Activated CD4-positive, CD25-positive, alpha-beta regulatory T cell treated with anti-CD3 and anti-CD28 coated beads, Interleukin-2, amount 50 U/mL, for 16 hours (primary cell): ENCODE measurements at regions not wholly inside any gene's neighbourhood (a gene's known extent, or its start where the extent isn't known, plus 50 kb on each side); places are given as distances from the start of the nearest gene placed in this dataset.

Experiments used
- DNase-seq: peaks from one replicate; pipeline ENCODE4 v3.0.0-alpha.2; 2020; ENCODE audit warnings: low read depth, low spot score

DNA sequence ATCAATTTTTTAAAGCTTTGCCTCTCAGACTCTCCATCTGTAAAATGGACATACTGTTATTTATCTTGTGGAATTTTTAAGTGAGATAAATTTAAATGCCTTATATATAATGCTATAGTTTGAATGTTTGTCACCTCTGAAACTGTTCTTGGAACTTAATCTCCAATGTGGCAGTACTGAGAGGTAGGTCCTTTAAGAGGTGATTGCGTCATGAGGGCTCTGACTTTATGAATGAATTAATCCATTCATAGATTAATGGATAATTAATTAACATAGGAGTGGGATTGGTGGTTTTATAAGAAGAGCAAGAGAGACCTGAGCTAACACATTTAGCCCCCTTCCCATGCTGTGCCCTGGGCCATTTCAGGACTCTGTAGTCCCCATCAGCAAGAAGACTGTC, 326.3 kb upstream of the TSHZ2 start:
- no peak for DNase-seq

DNA sequence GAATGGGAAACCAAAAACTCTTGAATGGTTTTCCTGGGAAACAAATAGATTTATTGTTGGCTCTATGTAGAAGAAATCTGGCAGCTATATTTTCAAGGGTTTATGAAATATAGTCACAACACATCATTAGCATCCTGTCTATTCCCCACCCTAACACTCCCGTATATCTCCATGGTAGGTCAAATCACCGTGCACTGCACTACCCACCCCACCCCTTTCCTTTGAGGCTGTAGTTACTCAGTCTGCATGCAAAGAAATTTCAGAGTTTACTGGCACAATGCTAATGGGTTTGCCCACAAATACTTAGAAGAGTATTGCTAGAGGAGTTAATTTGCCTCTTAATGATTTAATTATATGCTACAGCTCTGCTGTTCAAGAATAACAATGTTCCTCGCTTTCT, 329.1 kb upstream of the TSHZ2 start:
- DNase-seq: no peak

DNA sequence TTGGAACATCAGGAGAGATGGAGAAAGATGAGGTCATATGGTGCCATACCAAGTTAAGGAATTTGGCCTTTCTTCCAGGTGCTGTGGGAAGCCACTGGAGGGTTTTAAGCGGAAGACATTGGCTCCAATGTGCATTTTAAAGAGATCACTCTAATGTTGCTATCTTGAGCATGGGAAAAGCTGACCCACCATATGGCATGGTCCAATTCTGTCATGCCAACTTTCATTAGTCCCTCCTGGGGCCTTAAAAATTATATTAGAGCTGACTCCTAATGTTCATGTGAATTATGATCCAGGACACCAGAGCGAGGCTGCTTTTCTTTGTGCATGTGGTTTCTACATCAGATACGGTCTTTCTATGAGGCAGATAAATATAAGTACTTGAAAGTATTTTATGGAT, 335.0 kb upstream of the TSHZ2 start:
- DNase-seq: no peak

DNA sequence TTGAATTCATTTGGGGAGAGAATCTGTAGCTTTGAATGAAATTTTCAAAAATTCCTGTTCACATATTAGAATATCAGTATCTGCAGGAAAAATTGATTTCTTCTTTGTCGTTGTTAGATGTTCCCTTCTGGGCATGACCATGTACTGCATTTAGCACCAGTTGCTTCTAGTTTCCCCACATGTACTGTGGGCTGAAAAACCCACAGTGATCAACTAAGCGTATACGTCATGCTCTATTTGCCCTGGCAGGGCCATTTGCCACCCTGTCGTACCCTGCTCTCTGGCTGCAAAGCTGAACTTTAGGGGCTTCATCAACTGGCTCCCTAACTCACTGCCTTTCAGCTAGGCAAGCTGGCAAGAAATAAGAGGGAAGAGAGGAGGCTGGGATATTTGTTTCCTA, 340.7 kb upstream of the TSHZ2 start:
- DNase-seq: no peak

DNA sequence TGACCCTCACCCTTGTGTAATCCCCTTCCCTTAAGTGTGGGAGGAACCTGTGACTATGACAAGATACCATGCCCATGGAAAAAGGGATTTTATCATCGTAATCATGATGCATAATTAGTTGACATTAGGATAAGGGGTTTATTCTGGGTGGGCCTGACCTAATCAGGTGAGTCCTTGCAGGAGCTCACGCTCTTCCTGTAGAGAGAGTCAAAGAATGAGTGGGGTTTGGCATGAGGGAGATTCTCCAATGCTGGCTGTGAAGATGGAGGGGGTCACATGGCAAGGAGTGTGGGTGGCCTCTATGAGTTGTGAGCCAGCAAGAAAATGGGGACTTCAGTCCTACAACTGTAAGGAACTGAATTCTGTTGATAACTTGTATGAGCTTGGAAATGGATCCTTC, 342.0 kb upstream of the TSHZ2 start:
- DNase-seq: no peak

DNA sequence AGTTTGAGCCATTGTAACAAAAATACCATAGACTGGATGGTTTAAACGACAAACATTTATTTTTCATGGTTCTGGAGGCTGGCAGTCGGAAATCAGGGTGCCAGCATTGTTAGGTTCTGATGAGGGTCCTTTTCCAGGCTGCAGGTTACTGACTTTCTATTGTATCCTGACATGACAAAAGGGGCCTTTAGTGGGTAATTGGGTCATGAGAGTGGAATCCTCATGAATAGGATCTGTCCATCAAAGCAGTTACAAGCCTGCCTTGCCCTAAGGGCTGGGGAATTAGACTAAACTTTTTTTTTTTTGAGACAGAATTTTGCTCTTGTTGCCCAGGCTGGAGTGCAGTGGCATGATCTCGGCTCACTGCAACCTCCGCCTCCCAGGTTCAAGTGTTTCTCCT, 347.9 kb upstream of the TSHZ2 start:
- DNase-seq: no peak

DNA sequence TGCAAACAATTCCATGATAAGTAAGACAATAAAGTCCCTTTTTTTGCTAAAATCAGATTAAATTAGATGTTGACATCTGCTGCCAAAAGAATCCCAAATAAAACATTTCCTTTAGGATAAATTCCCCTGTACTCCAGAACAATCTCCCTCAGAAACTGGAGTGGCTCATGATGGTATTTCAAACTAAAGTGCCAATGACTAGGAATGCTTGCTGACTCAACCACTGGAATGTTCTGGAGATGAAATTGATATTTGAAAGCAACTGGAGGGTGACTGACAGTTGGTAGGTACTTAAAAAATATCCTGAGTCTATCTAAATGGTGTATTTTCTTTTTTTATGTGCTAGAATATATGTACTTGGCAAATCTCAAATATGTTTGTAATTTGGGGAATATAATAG, 350.1 kb upstream of the TSHZ2 start:
- DNase-seq: no peak

DNA sequence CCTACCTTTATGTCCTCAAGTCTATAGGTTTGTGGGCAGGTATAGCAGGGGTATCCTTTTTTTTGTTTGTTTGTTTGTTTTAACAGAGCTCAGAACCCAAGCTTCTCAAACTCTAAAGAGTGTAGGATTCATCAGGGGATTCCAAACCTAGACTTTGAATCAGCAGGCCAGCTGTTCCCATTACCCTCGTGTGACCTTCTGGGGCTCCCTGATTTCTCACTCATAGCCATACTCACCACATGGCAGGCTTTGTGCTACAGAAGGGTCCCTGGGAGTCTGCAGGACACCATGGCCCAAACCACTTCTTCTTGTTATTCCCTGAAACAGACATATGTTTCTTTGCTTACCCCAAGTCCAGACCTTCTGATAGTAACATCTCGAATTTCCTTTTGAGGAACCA, 350.8 kb upstream of the TSHZ2 start:
- DNase-seq: no peak

DNA sequence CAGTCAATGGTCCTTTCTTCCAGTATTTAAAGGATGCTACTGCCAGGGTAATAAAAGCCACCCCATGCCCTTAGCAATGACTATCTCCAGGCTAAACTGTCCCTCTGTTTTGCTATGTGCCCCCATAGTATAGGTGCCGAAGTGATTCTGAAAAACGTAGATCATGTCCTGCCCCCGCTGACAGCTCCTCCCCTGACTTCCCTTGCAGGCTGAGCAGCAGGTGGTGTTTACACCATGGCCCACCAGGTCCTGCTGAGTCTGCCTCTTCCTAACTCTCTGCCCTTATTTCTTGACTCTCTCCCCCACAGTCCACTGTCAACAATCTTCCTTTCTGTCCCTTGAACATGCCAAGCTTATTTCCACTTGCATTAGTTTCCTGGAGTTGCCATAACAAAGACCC, 352.5 kb upstream of the TSHZ2 start:
- no peak for DNase-seq

DNA sequence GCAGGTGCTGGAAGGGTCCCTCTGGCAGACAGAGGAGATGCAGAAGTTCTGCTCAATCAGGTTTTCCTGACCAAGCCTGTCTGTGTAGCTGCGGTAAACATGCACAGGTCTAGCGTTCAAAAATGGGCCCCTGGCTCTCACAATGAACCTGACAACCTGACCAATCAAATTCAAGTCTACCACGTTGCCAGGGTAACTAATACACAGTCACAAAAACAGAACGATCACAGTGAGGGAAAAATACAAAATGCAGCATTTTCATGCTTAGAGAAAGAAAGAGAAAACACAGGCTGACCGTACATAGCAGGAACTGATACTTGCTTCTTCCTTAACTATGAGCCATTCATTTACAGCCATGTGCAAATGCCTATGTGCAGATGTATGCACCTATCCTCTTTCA, 353.1 kb upstream of the TSHZ2 start:
- DNase-seq: no peak

DNA sequence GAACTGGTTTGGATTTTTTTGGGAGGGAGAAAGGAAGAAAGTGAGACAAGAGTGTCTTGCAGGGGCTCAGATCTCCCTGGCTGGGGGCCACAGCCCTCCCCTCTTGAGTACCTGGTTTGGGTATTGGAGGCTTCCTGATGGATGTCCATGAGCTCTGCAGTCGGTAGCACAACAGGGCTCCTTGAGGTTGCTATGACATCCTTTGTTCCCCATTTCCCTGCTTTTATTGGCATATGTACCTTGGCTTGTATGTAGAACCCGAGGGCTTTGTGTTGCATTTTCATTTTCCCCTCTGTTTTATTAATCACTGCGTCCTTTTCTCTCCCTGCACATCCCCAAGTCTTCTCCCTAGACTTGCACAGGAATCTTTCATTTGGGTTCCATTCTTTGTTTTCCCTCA, 355.5 kb upstream of the TSHZ2 start:
- no peak for DNase-seq

DNA sequence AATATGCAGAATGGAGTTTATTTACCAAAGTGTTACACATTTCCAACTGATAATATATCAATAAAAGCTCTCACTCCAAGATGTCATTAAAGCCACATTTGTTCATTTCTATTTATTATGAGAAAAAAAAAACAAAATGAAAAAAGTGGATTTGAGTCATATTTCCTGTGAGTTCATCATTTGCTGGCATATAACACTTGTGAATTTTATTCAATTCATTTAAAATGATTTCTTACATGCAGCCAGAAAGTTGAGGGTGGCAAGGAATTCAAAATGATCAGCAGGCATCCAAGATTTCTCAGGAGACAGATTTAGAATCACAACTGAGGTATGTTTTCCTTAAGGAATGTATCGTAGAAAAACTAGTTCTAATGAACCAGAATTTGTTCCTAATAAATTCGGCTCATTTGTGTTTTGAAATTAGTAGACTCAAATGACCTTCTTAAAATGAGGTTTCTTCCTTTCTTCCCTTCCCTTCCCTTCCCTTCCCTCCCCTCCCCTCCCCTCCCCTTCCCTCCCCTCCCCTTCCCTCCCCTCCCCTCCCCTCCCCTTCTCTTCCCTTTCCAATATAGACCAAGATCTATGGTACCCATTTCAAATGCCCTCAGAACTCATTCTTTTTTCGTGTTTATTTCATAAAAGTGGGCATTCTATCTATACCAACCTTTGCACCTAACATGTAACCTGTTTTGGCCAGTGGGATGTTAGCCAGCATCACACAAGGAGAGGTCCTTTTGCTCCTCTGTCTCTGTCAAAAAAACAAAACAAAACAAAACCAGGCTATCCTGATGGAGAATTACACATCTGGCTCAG, 357.9 kb upstream of the TSHZ2 start:
- DNase-seq: no peak

DNA sequence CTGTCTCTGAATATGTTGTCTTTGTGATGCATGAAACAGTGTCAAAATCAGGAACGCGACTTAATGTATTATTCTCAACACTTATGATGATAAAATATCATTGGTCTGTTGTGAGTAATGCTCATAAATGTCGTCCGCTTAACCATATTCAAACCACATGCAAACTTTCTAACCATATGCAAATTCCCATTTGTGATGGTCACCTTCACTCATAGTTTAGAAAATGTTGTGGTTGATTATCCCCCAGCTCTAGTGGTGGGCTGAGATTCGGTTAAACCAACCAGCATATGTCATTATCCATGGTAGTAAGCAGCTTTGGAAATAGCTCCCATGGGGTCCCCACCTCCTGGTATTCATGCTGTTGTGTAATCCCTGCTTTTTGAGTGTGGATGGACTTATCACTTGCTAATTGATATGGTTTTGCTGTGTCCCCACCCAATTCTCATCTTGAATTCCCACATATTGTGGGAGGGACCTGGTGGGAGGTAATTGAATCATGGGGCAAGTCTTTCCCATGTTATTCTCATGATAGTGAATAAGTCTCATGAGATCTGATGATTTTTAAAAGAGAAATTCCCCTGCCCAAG, 360.0 kb upstream of the TSHZ2 start:
- DNase-seq: no peak

DNA sequence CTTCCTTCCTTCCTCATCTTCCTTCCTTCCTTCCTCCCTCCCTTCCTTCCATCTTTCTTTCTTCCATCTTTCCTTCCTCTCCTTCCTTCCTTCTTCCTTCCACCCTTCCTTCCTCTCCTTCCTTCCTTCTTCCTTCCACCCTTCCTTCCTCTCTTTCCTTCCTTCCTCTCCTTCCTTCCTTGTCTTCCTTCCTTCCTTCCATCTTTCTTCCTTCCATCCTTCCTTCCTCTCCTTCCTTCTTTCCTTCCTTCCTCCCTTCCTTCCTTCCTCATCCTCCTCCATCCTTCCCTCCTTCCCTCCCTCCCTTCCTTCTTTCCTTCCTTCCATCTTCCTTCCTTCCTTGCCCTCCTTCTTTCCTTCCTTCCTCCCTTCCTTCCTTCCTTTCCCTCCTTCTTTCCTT, 361.4 kb upstream of the TSHZ2 start:
- no peak for DNase-seq

DNA sequence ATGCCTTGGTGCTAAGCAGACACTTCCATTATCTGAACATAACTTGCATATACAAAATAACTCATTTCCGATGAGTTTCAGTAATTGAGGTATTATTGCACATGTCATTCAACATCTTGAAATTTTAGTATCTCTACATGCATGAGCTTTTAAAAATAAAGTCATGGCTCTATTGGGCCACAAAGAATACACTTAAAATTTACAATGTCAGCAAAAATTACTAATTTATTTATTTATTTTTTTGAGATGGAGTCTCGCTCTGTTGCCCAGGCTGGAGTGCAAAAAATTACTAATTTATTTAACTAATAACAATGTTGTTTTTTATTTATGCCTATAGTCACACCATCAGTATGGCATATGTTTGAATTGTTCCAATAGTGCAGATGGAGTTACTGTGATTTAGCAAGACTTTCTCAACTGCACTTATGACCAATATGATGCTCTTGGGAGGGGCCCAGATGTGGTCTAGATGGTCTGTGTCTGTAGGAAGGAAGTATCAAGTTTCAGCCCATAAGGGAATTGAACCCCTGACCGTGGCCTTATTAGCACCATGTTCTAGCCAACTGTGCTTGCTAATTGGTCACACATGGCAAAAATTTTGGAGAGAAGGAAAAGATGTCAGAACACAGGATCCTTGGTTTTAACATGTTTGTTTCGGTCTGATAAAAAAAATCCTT, 370.7 kb upstream of the TSHZ2 start:
- no peak for DNase-seq

DNA sequence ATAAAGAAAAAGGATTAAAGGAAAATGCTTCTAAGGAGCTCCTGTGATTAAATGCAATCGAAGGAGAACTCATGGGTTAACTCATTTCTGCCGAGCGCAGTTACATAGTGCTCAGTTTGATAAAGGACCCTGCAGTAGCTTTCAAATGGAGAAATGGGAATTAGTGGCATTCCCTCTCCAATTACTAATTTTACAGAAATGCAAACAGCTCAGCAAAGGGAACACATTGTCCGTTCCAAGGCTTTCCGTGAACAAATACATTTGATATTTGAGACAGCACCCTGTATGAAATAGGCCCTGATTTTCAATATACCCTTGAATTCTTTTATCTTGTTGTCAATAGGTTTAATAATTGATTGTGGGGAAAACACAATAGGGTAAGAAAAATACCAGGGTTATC, 375.9 kb upstream of the TSHZ2 start:
- DNase-seq: no peak

DNA sequence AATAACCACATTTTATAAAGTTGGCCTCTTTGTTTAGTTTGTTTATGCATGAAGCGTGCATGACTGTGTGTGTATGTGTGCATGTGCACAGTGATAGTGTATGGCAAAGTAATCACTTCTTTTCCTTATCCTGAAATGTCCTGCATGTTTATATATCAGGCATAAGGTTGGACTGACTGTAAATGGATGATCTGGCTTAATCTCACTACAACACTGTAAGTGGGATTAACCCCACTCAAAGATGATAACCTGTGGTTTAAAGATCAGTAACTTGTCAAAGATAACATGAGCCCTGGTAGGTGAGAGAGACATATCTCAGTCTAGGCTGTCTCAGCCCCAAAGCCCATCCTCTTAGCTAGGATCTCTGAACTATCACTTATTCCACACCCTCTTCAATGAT, 376.6 kb upstream of the TSHZ2 start:
- DNase-seq: no peak

DNA sequence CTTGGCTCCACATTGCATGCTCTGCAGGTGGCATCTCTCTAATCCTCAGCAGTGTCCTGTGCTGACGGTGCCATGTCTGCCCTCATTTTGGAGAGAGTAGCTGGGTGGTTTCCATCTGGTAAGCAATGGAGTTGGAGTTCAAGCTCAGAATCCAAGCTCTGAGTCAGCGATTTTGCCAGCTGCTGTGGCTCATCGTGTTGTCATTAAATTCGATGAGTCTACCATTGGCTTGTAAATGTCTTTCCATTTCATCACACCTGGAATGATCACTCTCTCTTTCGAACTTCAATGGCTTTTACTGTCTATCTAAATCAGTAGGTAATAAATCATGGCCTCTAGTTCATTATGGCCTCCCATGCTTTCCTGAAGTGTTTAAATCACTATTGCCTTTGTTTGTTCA, 378.5 kb upstream of the TSHZ2 start:
- no peak for DNase-seq

DNA sequence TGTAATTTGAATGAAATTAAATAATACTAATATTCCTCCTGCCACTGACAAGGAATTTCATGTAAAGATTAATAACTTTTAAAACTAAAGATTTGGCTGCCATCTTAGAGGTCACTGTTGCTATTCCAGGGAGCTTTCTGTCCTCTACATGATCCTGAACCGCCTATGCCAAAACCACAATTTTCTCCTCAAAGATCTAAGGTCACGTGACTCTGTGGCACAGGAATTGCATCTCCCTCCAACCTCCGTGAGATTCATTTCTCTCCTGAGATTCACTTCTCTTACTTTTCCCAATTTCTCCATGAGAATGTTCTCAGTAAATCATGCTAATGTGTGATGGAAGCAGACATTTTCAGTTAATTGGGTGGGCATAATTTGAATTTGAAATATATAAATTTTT, 379.6 kb upstream of the TSHZ2 start:
- no peak for DNase-seq

DNA sequence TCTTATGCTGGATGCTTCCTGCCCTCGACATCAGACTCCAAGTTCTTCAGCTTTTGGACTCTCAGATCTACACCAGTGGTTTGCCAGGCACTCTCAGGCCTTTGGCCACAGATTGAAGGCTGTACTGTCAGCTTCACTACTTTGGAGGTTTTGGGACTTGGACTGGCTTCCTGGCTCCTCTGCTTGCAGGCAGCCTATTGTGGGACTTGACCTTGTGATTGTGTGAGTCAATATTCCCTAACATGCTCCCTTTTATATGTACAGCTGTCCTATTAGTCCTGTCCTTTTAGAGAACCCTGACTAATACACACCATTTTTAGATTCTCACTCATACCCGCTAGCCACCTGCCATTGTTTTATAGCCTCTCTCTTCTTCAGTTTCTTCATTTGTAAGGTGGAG, 382.1 kb upstream of the TSHZ2 start:
- DNase-seq: no peak

DNA sequence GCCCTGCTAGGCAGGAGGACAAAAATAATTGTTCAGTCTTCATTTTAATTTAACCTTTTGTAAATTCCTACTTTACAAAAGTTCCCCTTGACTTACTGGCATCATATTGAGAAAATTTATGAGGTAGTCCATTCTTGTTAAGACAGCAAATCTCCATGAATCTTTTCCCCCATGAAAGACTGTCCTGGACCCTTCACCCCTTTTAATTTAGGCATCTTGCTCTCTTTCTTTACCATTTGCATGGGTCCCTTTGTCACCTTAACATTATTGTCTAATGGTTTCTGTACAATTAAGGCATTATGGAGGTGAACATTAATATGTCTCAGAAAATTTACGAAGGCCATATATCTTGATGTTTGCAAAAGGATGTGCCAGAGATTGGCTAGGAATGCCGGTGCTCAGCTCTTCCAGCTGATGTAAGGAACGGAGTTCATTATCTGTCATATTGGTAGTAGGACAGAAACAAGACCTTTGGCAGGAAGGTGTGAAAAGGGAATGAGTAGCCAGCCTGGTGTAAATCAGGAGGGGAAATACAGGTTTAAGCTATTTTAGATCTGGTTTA, 382.8 kb upstream of the TSHZ2 start:
- no peak for DNase-seq

DNA sequence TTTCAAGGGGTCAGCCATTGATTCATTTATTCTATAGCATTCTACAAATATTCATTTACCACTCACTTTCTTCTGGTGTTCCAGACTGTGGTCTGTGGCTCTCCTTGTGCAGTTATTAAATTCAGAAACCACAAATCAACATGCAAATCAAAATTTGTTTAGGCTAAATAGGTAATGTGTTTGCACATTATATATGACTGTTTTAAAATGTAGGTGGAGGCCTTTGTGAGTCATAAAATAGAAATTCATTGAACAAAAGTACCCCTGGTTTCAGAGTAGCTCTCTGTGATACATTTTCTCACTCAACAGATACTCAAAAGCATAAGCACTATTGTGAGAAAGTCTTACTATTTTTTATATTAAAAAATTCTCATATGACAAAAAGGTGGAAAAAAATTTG, 385.5 kb upstream of the TSHZ2 start:
- no peak for DNase-seq

DNA sequence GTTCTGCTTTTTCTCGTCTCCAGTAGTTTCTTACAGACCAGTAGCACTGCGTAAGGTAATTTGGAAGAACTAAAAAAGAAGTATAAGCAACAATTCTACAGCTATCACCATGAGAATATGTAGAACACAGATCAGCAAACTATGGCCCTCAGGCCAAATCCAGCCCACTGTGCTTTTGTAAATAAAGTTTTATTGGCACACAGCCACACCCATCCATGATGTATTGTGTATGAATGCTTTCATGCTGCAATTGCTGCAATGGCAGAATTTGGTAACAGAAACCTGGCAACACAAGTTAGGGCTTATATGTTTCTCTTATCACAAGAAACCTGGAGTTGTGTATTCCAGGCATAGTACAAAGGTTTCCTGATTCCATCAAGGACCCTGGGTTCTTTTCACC, 386.8 kb upstream of the TSHZ2 start:
- DNase-seq: no peak
